ENCODE measurements at regions not wholly inside any gene's neighbourhood (a gene's known extent, or its start where the extent isn't known, plus 50 kb on each side); places are given as distances from the start of the nearest gene placed in this dataset.
"Not testable (repeated sequence)": the region's sequence is repeated elsewhere in the genome, so short reads cannot be mapped to it uniquely, and the experiment has no call there.

GRCh38 chr15:39517122-39517855, 63.6 kb upstream of the THBS1 start:
- Histone ChIP-seq H3K9me3 (ENCODE audit: low read depth) (no peaks in the 10 kb centered on the region), H3K9me2 (ENCODE audit: insufficient read depth) (no peaks in the 10 kb centered on the region), H3K4me2 (ENCODE audit: unreplicated experiment) (no peak overlapping the region), H3K4me3 (no peak overlapping the region), H4K20me1 (ENCODE audit: insufficient read depth) (no peaks in the 10 kb centered on the region), H3K27ac (no peak overlapping the region), H3K4me1 (ENCODE audit: insufficient read depth) (peaks cover 6% of the 10 kb centered on the region), H3F3A (ENCODE audit: insufficient read depth) (peaks cover 5% of the 10 kb centered on the region), H3K36me3 (ENCODE audit: low read depth) (no peaks in the 10 kb centered on the region), H3K27me3 (replicated peaks; ENCODE audit: insufficient read depth) (no peaks in the 10 kb centered on the region), H3K9ac (no peak overlapping the region), H3K79me2 (ENCODE audit: insufficient read depth) (no peaks in the 10 kb centered on the region), H2AFZ (no peak overlapping the region)
- TF ChIP-seq EZH2phosphoT487 (IDR thresholded peaks at IDR 0.05; ENCODE audit: insufficient read depth, low read depth) (no peak), EZH2 (IDR thresholded peaks at IDR 0.05; ENCODE audit: insufficient read depth, poor library complexity, severe bottlenecking) (no peak)
- DNase-seq: no peak
- in situ Hi-C loops (cut with MboI): no loop called here
- WGBS, 2 experiments (ENCODE audit: low coverage in 1 of 2, low lambda C conversion rate in 2 of 2, missing lambda C conversion rate in 2 of 2): 84 to 86% methylated on average over 6 of the region's 6 CpGs

GRCh38 chr15:39523968-39524367, 56.9 kb upstream of the THBS1 start:
- H3K27ac ChIP-seq; H4K20me1 ChIP-seq (ENCODE audit: insufficient read depth); H3K9me2 ChIP-seq (ENCODE audit: insufficient read depth); H3K79me2 ChIP-seq (ENCODE audit: insufficient read depth); H3K4me3 ChIP-seq; H3F3A ChIP-seq (ENCODE audit: insufficient read depth); in situ Hi-C loops (cut with MboI); H3K36me3 ChIP-seq (ENCODE audit: low read depth); H3K27me3 ChIP-seq (replicated peaks; ENCODE audit: insufficient read depth); H3K9me3 ChIP-seq (ENCODE audit: low read depth); H3K4me2 ChIP-seq (ENCODE audit: unreplicated experiment); H2AFZ ChIP-seq; DNase-seq; H3K9ac ChIP-seq; H3K4me1 ChIP-seq (ENCODE audit: insufficient read depth): not testable (repeated sequence)
- 71 to 75% methylated on average over 3 to 5 of the region's 5 CpGs for WGBS, 2 experiments (ENCODE audit: low coverage in 1 of 2, low lambda C conversion rate in 2 of 2, missing lambda C conversion rate in 2 of 2)

GRCh38 chr15:39529457-39529856, 51.4 kb upstream of the THBS1 start:
- WGBS, 2 experiments (ENCODE audit: low coverage in 1 of 2, low lambda C conversion rate in 2 of 2, missing lambda C conversion rate in 2 of 2): 91 to 93% methylated on average over 4 of the region's 4 CpGs
- no peak overlapping the region for H3K4me2 ChIP-seq (ENCODE audit: unreplicated experiment)
- DNase-seq: no peak
- no peak overlapping the region for H3K27ac ChIP-seq
- no peak overlapping the region for H3K4me3 ChIP-seq
- H4K20me1 ChIP-seq (ENCODE audit: insufficient read depth): no peaks in the 10 kb centered on the region
- no peaks in the 10 kb centered on the region for H3K36me3 ChIP-seq (ENCODE audit: low read depth)
- TF ChIP-seq EZH2 (IDR thresholded peaks at IDR 0.05; ENCODE audit: insufficient read depth, poor library complexity, severe bottlenecking): no peak
- in situ Hi-C loops (cut with MboI): no loop called here
- no peaks in the 10 kb centered on the region for H3K9me2 ChIP-seq (ENCODE audit: insufficient read depth)
- no peaks in the 10 kb centered on the region for H3K27me3 ChIP-seq (replicated peaks; ENCODE audit: insufficient read depth)
- H3K9ac ChIP-seq: no peak overlapping the region
- H2AFZ ChIP-seq: no peak overlapping the region
- H3F3A ChIP-seq (ENCODE audit: insufficient read depth): no peaks in the 10 kb centered on the region
- no peaks in the 10 kb centered on the region for H3K9me3 ChIP-seq (ENCODE audit: low read depth)
- no peaks in the 10 kb centered on the region for H3K4me1 ChIP-seq (ENCODE audit: insufficient read depth)
- no peaks in the 10 kb centered on the region for H3K79me2 ChIP-seq (ENCODE audit: insufficient read depth)

GRCh38 chr15:39530480-39531342, 50.2 kb upstream of the THBS1 start:
- Histone ChIP-seq H3K27ac (no peak overlapping the region), H3K36me3 (ENCODE audit: low read depth) (no peaks in the 10 kb centered on the region), H3K4me2 (ENCODE audit: unreplicated experiment) (no peak overlapping the region), H3K9ac (no peak overlapping the region), H3K9me2 (ENCODE audit: insufficient read depth) (no peaks in the 10 kb centered on the region), H3K4me1 (ENCODE audit: insufficient read depth) (no peaks in the 10 kb centered on the region), H3K79me2 (ENCODE audit: insufficient read depth) (no peaks in the 10 kb centered on the region), H4K20me1 (ENCODE audit: insufficient read depth) (no peaks in the 10 kb centered on the region), H3K9me3 (ENCODE audit: low read depth) (no peaks in the 10 kb centered on the region), H3F3A (ENCODE audit: insufficient read depth) (no peaks in the 10 kb centered on the region), H2AFZ (no peak overlapping the region), H3K27me3 (replicated peaks; ENCODE audit: insufficient read depth) (no peaks in the 10 kb centered on the region), H3K4me3 (no peak overlapping the region)
- peak; percentile 24 for DNase-seq
- no peak for TF ChIP-seq EZH2 (IDR thresholded peaks at IDR 0.05; ENCODE audit: insufficient read depth, poor library complexity, severe bottlenecking)
- no peak for TF ChIP-seq EZH2phosphoT487 (IDR thresholded peaks at IDR 0.05; ENCODE audit: insufficient read depth, low read depth)
- 61 to 63% methylated on average over 6 to 7 of the region's 7 CpGs for WGBS, 2 experiments (ENCODE audit: low coverage in 1 of 2, low lambda C conversion rate in 2 of 2, missing lambda C conversion rate in 2 of 2)
- in situ Hi-C loops (cut with MboI): no loop called here
